ENCODE measurements at regions not wholly inside any gene's neighbourhood (a gene's known extent, or its start where the extent isn't known, plus 50 kb on each side); places are given as distances from the start of the nearest gene placed in this dataset.

GRCh38 chr2:236464140-236464539 is 105.5 kb upstream of the ACKR3 start:
- Histone ChIP-seq H3K27ac (ENCODE audit: control insufficient read depth, insufficient read depth, low read length) (no peak overlapping the region), H4K20me1 (ENCODE audit: control insufficient read depth, extremely low read depth, insufficient read depth, low read length) (no peaks in the 10 kb centered on the region), H3K4me1 (ENCODE audit: control insufficient read depth, extremely low read depth, insufficient read depth, low read length) (no peaks in the 10 kb centered on the region), H3K9me1 (ENCODE audit: control insufficient read depth, extremely low read depth, insufficient read depth, low read length) (no peaks in the 10 kb centered on the region), H3K4me3 (ENCODE audit: control insufficient read depth in 2 of 3, extremely low read depth in 1 of 3, insufficient read depth in 2 of 3, low read depth in 1 of 3, low read length in 3 of 3) (no peak overlapping the region), H3K36me3 (ENCODE audit: control insufficient read depth in 2 of 2, extremely low read depth in 1 of 2, insufficient read depth in 2 of 2, low read length in 2 of 2) (no peaks in the 10 kb centered on the region), H3K9me3 (ENCODE audit: control insufficient read depth, low read depth, low read length) (no peaks in the 10 kb centered on the region), H3K9ac (ENCODE audit: control insufficient read depth, extremely low read depth, insufficient read depth, low read length) (no peak overlapping the region), H3K79me2 (ENCODE audit: control insufficient read depth, insufficient read depth, low read length) (no peaks in the 10 kb centered on the region), H3K27me3 (ENCODE audit: control insufficient read depth, extremely low read depth, insufficient read depth, low read length) (no peaks in the 10 kb centered on the region), H2AFZ (ENCODE audit: control insufficient read depth, low read length) (no peak overlapping the region), H3K4me2 (ENCODE audit: control insufficient read depth, extremely low read depth, insufficient read depth, low read depth, low read length) (no peak overlapping the region)
- FAIRE-seq (no peak), DNase-seq (ENCODE audit: low read depth, low spot score) (no peak)
- TF ChIP-seq CTCF (optimal IDR thresholded peaks at IDR 0.05 in 1 of 3, IDR thresholded peaks at IDR 0.05 in 1 of 3, conservative IDR thresholded peaks at IDR 0.05 in 1 of 3; ENCODE audit: extremely low read depth in 1 of 3, insufficient read depth in 2 of 3, low read length in 3 of 3) (no peak), EZH2 (IDR thresholded peaks at IDR 0.05; ENCODE audit: low read length) (no peak)
- dilution Hi-C loops (cut with MboI; ENCODE audit: extremely low pct_ligation_motif_present, low sequenced_read_pairs), result no loop called here

GRCh38 chr2:236472720-236473495 is 96.7 kb upstream of the ACKR3 start:
- H3K27me3 ChIP-seq (ENCODE audit: control insufficient read depth, extremely low read depth, insufficient read depth, low read length), result no peaks in the 10 kb centered on the region
- H2AFZ ChIP-seq (ENCODE audit: control insufficient read depth, low read length), result no peak overlapping the region
- H3K9me3 ChIP-seq (ENCODE audit: control insufficient read depth, low read depth, low read length), result no peaks in the 10 kb centered on the region
- no peaks in the 10 kb centered on the region for H3K4me1 ChIP-seq (ENCODE audit: control insufficient read depth, extremely low read depth, insufficient read depth, low read length)
- dilution Hi-C loops (cut with MboI; ENCODE audit: extremely low pct_ligation_motif_present, low sequenced_read_pairs), result no loop called here
- FAIRE-seq, result no peak
- no peak overlapping the region for H3K4me3 ChIP-seq (ENCODE audit: control insufficient read depth in 2 of 3, extremely low read depth in 1 of 3, insufficient read depth in 2 of 3, low read depth in 1 of 3, low read length in 3 of 3)
- no peak for TF ChIP-seq EZH2 (IDR thresholded peaks at IDR 0.05; ENCODE audit: low read length)
- TF ChIP-seq CTCF (optimal IDR thresholded peaks at IDR 0.05 in 1 of 3, IDR thresholded peaks at IDR 0.05 in 1 of 3, conservative IDR thresholded peaks at IDR 0.05 in 1 of 3; ENCODE audit: extremely low read depth in 1 of 3, insufficient read depth in 2 of 3, low read length in 3 of 3), result no peak
- H3K4me2 ChIP-seq (ENCODE audit: control insufficient read depth, extremely low read depth, insufficient read depth, low read depth, low read length), result no peak overlapping the region
- H3K36me3 ChIP-seq (ENCODE audit: control insufficient read depth in 2 of 2, extremely low read depth in 1 of 2, insufficient read depth in 2 of 2, low read length in 2 of 2), result no peaks in the 10 kb centered on the region
- no peak overlapping the region for H3K27ac ChIP-seq (ENCODE audit: control insufficient read depth, insufficient read depth, low read length)
- DNase-seq (ENCODE audit: low read depth, low spot score), result no peak
- no peaks in the 10 kb centered on the region for H3K79me2 ChIP-seq (ENCODE audit: control insufficient read depth, insufficient read depth, low read length)
- H3K9ac ChIP-seq (ENCODE audit: control insufficient read depth, extremely low read depth, insufficient read depth, low read length), result no peak overlapping the region
- H4K20me1 ChIP-seq (ENCODE audit: control insufficient read depth, extremely low read depth, insufficient read depth, low read length), result no peaks in the 10 kb centered on the region
- no peaks in the 10 kb centered on the region for H3K9me1 ChIP-seq (ENCODE audit: control insufficient read depth, extremely low read depth, insufficient read depth, low read length)

Measured in keratinocyte (primary cell).